GM23248 (cell line): ENCODE measurements at regions not wholly inside any gene's neighbourhood (a gene's known extent, or its start where the extent isn't known, plus 50 kb on each side); places are given as distances from the start of the nearest gene placed in this dataset.

Source experiments
- EZH2 ChIP-seq: fragments of 200-600 bp; sonication (generic); IDR thresholded peaks from 2 replicates; pipeline ENCODE4 v1.6.1; 2018; ENCODE audit warnings: antibody characterized with exemption, mild to moderate bottlenecking; ENCODE audit not compliant: insufficient read depth, poor library complexity, severe bottlenecking
- EZH2phosphoT487 ChIP-seq: fragments of 200-600 bp; sonication (generic); IDR thresholded peaks from 2 replicates; pipeline ENCODE4 v1.6.1; 2018; ENCODE audit warnings: antibody characterized with exemption, moderate library complexity, mild to moderate bottlenecking, low read depth; ENCODE audit not compliant: insufficient read depth

DNA sequence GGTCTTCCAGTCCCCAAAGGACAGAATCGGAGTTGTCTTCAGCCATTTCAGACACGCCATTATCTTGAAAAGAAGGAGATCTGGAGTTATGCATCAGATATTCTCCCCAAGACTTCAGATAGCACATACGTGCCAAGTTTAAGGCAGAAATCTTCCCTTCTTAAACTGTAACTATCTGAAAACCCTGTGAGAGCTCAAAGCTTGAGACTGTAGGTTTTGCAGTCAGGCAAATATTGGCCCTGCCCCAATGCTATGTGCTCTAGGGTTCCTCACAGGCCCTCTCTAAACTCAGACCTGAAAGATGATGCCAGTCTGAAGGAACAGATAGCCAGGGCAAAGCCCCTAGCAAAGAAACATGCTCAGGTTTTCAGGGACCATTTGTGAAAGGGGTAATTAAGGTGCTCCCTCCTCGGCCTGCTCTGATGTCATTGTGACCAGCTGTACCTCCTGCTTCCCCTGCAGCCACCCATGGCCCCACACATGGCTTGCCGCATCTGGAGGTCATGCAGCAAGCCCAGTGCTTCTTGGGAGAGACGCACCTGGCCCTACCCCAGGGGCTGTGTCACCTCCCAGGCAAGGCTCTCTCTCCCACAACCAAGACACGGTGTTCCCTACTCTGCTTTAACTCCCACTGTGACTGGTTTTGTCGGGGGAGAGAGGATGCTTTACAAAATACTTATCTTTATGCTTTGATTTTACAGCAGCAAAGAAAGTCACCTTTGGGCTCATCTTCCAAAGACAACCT is 53.4 kb upstream of the POMGNT2 start:
- TF ChIP-seq EZH2 (no peak), EZH2phosphoT487 (no peak)
